Keratinocyte (primary cell): ENCODE measurements at regions not wholly inside any gene's neighbourhood (a gene's known extent, or its start where the extent isn't known, plus 50 kb on each side); places are given as distances from the start of the nearest gene placed in this dataset.

Experiments used
- DNase-seq: peaks from one replicate; pipeline ENCODE4 v3.0.0-alpha.2; 2011; ENCODE audit warnings: low read depth, missing footprints, low spot score
- FAIRE-seq: peaks from 2 replicates; lab custom pipeline; 2011; peaks lifted over from hg19 to GRCh38; lab: Jason Lieb, UNC
- H2AFZ ChIP-seq: 2 replicates; pipeline ENCODE4 v1.6.0; 2012; ENCODE audit warnings: low read length, control low read depth, inconsistent platforms; ENCODE audit not compliant: control insufficient read depth
- H3K27ac ChIP-seq: 2 replicates; pipeline ENCODE4 v1.5.1; 2011; ENCODE audit warnings: low read length; ENCODE audit not compliant: control insufficient read depth, insufficient read depth
- H3K27me3 ChIP-seq: 3 replicates; pipeline ENCODE4 v1.6.0; 2011; ENCODE audit warnings: low read length; ENCODE audit not compliant: control insufficient read depth, insufficient read depth; ENCODE audit errors: extremely low read depth
- H3K36me3 ChIP-seq, 2 experiments: 2 replicates in 1 of 2; 3 replicates in 1 of 2; pipeline ENCODE4 v1.5.1; 2011; ENCODE audit warnings: low read length in 2 of 2, mild to moderate bottlenecking in 1 of 2; ENCODE audit not compliant: control insufficient read depth in 2 of 2, insufficient read depth in 2 of 2; ENCODE audit errors: extremely low read depth in 1 of 2
- H3K4me1 ChIP-seq: 3 replicates; pipeline ENCODE4 v1.5.1; 2011; ENCODE audit warnings: low read length; ENCODE audit not compliant: control insufficient read depth, insufficient read depth; ENCODE audit errors: extremely low read depth
- H3K4me2 ChIP-seq: 3 replicates; pipeline ENCODE4 v1.6.0; 2011; ENCODE audit warnings: low read depth, low read length; ENCODE audit not compliant: control insufficient read depth, insufficient read depth; ENCODE audit errors: extremely low read depth
- H3K4me3 ChIP-seq, 3 experiments: fragments of 200-600 bp in 1 of 3; sonication (generic) in 1 of 3; 2 replicates in 2 of 3; 3 replicates in 1 of 3; pipeline ENCODE4 v1.5.1; 2011 to 2016; ENCODE audit warnings: low read length in 3 of 3, mild to moderate bottlenecking in 3 of 3, control low read depth in 2 of 3, inconsistent platforms in 1 of 3, low read depth in 1 of 3, mixed read lengths in 1 of 3, mixed run types in 1 of 3, moderate library complexity in 1 of 3; ENCODE audit not compliant: control insufficient read depth in 2 of 3, insufficient read depth in 2 of 3; ENCODE audit errors: extremely low read depth in 1 of 3
- H3K79me2 ChIP-seq: 2 replicates; pipeline ENCODE4 v1.6.0; 2012; ENCODE audit warnings: low read length; ENCODE audit not compliant: control insufficient read depth, insufficient read depth
- H3K9ac ChIP-seq: 3 replicates; pipeline ENCODE4 v1.6.0; 2011; ENCODE audit warnings: low read length; ENCODE audit not compliant: control insufficient read depth, insufficient read depth; ENCODE audit errors: extremely low read depth
- H3K9me1 ChIP-seq: 3 replicates; pipeline ENCODE4 v1.6.0; 2011; ENCODE audit warnings: low read length; ENCODE audit not compliant: control insufficient read depth, insufficient read depth; ENCODE audit errors: extremely low read depth
- H3K9me3 ChIP-seq: 2 replicates; pipeline ENCODE4 v1.5.1; 2012; ENCODE audit warnings: low read depth, low read length; ENCODE audit not compliant: control insufficient read depth
- H4K20me1 ChIP-seq: 3 replicates; pipeline ENCODE4 v1.6.0; 2011; ENCODE audit warnings: low read length; ENCODE audit not compliant: control insufficient read depth, insufficient read depth; ENCODE audit errors: extremely low read depth
- EZH2 ChIP-seq: IDR thresholded peaks from one replicate; pipeline ENCODE4 v1.6.1; 2012; ENCODE audit warnings: inconsistent platforms, mild to moderate bottlenecking, low read length, moderate library complexity
- dilution Hi-C: fragments of 300-500 bp; cut with MboI; formaldehyde crosslinking; loops from one replicate; pipeline ENCODE4 v1.7.0; 2020; ENCODE audit warnings: low sequenced_read_pairs; ENCODE audit not compliant: extremely low pct_ligation_motif_present
- TF ChIP-seq, protein P1 (sequence below), 3 experiments: IDR thresholded peaks in 1 of 3; conservative IDR thresholded peaks in 1 of 3; optimal IDR thresholded peaks in 1 of 3; 2 replicates in 2 of 3; 3 replicates in 1 of 3; pipeline versions ENCODE3 to v1.5.1; 2011; ENCODE audit warnings: low read length in 3 of 3, mild to moderate bottlenecking in 3 of 3, moderate library complexity in 2 of 3, control low read depth in 1 of 3, inconsistent platforms in 1 of 3; ENCODE audit not compliant: insufficient read depth in 2 of 3; ENCODE audit errors: extremely low read depth in 1 of 3

DNA sequence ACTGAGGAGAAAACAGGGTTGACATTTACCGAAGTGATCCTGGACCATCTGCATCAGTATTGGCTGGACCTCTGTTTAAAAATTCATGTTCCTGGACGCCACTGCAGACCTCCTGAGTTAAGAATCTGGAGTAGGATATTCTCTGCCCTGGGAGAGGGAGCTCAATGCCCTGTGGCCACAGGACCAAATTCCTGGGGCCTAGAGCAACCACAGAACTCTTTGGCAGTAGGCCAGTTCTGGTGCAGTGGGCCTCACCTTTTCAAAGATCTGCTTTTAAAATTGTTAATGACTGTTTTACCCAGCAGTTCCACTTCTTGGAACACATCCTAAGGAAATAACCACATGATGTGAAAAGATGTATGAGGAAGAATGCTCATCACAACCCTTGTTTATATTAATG lies 133.3 kb upstream of the ADPGK start:
- H3K27ac ChIP-seq, result no peak overlapping the region
- H3K9me1 ChIP-seq, result no peaks in the 10 kb centered on the region
- no peak overlapping the region for H2AFZ ChIP-seq
- no peaks in the 10 kb centered on the region for H3K36me3 ChIP-seq
- no peak overlapping the region for H3K9ac ChIP-seq
- H4K20me1 ChIP-seq, result no peaks in the 10 kb centered on the region
- H3K4me1 ChIP-seq, result no peaks in the 10 kb centered on the region
- TF ChIP-seq, protein P1, sequence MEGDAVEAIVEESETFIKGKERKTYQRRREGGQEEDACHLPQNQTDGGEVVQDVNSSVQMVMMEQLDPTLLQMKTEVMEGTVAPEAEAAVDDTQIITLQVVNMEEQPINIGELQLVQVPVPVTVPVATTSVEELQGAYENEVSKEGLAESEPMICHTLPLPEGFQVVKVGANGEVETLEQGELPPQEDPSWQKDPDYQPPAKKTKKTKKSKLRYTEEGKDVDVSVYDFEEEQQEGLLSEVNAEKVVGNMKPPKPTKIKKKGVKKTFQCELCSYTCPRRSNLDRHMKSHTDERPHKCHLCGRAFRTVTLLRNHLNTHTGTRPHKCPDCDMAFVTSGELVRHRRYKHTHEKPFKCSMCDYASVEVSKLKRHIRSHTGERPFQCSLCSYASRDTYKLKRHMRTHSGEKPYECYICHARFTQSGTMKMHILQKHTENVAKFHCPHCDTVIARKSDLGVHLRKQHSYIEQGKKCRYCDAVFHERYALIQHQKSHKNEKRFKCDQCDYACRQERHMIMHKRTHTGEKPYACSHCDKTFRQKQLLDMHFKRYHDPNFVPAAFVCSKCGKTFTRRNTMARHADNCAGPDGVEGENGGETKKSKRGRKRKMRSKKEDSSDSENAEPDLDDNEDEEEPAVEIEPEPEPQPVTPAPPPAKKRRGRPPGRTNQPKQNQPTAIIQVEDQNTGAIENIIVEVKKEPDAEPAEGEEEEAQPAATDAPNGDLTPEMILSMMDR (optimal IDR thresholded peaks at IDR 0.05 in 1 of 3, IDR thresholded peaks at IDR 0.05 in 1 of 3, conservative IDR thresholded peaks at IDR 0.05 in 1 of 3; ENCODE audit: extremely low read depth in 1 of 3, insufficient read depth in 2 of 3, low read length in 3 of 3), result no peak
- no peak for TF ChIP-seq EZH2
- DNase-seq (no peak), FAIRE-seq (no peak)
- H3K4me3 ChIP-seq, result no peak overlapping the region
- H3K79me2 ChIP-seq, result no peaks in the 10 kb centered on the region
- no peak overlapping the region for H3K4me2 ChIP-seq
- no peaks in the 10 kb centered on the region for H3K9me3 ChIP-seq
- H3K27me3 ChIP-seq, result peaks cover 4% of the 10 kb centered on the region
- dilution Hi-C loops, result no loop called here

- H4K20me1 ChIP-seq, result no peaks in the 10 kb centered on the region
- no peaks in the 10 kb centered on the region for H3K27me3 ChIP-seq
- no peak for TF ChIP-seq EZH2
- TF ChIP-seq, protein P1 (optimal IDR thresholded peaks at IDR 0.05 in 1 of 3, IDR thresholded peaks at IDR 0.05 in 1 of 3, conservative IDR thresholded peaks at IDR 0.05 in 1 of 3; ENCODE audit: extremely low read depth in 1 of 3, insufficient read depth in 2 of 3, low read length in 3 of 3), result no peak
- H3K79me2 ChIP-seq, result no peaks in the 10 kb centered on the region
- dilution Hi-C loops, result no loop called here
- DNase-seq, result no peak
- H3K9ac ChIP-seq, result no peak overlapping the region
- H2AFZ ChIP-seq, result no peak overlapping the region
- H3K4me3 ChIP-seq, result no peak overlapping the region
- H3K9me3 ChIP-seq, result no peaks in the 10 kb centered on the region
- no peaks in the 10 kb centered on the region for H3K36me3 ChIP-seq
- no peak overlapping the region for H3K4me2 ChIP-seq
- H3K27ac ChIP-seq, result no peak overlapping the region
- FAIRE-seq, result no peak
- H3K4me1 ChIP-seq, result no peaks in the 10 kb centered on the region
- no peaks in the 10 kb centered on the region for H3K9me1 ChIP-seq
Measured at GRCh38 chr15:72916378-72916777, 132.8 kb upstream of the ADPGK start.
